ENCODE measurements at regions not wholly inside any gene's neighbourhood (a gene's known extent, or its start where the extent isn't known, plus 50 kb on each side); places are given as distances from the start of the nearest gene placed in this dataset.
A peak's percentile ranks its signal among the peaks of the same experiment; 100 is the strongest.

DNA sequence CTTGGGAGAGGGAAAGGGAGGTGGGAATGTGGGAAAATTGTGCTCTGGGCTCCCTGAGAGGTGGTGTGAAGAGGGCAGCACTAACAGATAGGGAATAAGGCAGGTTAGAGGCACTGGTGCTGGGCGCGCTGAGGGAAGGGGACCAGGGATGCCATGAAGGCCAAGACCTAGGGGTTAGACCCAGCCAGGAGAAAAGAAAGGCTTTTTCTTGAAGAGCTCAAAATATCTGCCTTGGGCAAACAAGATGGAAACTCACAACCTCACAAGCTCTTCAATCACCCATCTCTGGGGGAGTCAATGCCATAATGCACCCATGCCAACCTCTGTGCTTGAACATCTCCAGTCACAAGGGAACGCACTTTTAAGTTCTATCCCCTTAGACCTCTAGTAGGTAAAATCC is 363.6 kb upstream of the CHD6 start:
- DNase-seq (ENCODE audit: low read depth): no peak
- H3K4me3 ChIP-seq (ENCODE audit: low read length): no peak overlapping the region
- TF ChIP-seq, protein P1, sequence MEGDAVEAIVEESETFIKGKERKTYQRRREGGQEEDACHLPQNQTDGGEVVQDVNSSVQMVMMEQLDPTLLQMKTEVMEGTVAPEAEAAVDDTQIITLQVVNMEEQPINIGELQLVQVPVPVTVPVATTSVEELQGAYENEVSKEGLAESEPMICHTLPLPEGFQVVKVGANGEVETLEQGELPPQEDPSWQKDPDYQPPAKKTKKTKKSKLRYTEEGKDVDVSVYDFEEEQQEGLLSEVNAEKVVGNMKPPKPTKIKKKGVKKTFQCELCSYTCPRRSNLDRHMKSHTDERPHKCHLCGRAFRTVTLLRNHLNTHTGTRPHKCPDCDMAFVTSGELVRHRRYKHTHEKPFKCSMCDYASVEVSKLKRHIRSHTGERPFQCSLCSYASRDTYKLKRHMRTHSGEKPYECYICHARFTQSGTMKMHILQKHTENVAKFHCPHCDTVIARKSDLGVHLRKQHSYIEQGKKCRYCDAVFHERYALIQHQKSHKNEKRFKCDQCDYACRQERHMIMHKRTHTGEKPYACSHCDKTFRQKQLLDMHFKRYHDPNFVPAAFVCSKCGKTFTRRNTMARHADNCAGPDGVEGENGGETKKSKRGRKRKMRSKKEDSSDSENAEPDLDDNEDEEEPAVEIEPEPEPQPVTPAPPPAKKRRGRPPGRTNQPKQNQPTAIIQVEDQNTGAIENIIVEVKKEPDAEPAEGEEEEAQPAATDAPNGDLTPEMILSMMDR (conservative IDR thresholded peaks at IDR 0.05; ENCODE audit: low read length): no peak

DNA sequence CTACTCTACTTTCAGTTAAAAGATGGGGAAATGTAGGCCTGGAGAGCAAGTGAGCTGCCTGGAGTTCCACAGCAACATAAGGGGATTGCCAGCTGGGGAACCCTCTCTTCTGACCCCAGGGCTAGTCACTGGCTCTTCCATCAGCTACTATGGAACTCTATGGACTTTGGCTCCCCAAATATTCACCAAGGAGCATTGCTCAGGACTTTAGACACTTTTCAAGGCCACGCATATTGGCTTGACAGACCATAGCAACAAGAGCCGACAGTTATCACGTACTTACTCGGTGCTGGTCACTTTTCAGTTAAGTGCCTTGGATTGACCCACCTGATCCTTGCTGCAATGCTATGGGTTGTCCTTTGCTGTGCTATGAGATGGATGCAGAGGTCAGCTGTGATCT is 360.7 kb upstream of the CHD6 start:
- TF ChIP-seq, protein P1 (conservative IDR thresholded peaks at IDR 0.05; ENCODE audit: low read length): no peak
- no peak for DNase-seq (ENCODE audit: low read depth)
- H3K4me3 ChIP-seq (ENCODE audit: low read length): no peak overlapping the region

DNA sequence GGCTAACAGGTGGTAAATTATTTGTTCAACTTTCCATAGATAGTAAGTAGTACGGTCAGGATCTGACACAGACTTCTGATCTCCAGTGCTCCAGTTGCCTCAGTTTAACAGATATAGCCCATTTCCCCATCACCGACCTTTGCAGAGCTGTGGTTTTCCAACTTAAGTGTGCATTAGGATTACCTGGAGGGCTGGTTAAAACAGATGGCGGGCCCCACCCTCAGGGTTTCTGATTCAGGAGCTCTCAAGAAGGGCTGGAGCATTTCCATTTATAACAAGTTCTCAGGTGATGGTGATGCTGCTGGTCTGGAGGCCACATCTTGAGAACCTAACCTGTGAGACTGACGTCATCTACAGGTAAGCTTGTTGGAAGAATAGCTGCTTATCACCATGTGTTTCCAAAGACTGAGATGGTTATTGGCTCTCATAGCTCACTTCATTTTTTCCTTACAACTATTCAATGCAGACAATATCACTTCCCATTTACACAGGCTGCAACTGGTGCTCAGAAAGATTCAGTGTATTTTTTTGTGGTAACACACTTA is 360.1 kb upstream of the CHD6 start:
- TF ChIP-seq, protein P1 (conservative IDR thresholded peaks at IDR 0.05; ENCODE audit: low read length): no peak
- H3K4me3 ChIP-seq (ENCODE audit: low read length): no peak overlapping the region
- no peak for DNase-seq (ENCODE audit: low read depth)

DNA sequence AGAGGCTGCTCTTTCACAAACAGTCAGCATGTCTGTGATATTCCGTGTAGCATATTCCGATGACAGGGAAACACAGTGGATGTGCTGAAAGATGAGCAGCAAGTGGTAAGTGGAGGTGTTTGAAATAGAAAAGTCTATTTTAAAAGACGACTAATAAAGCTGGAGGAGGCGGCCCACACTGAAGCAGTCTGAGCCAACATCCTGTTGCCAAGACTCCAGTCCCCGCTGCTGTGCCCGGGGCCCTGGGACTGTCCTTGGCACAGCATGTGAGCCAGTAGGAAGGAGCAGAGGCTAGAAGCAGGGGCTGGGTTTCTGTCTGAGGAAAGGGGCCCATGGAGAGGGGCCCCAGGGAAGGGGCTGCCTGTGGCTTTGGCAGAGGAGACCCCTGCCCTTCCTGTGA is 351.5 kb upstream of the CHD6 start:
- no peak for DNase-seq (ENCODE audit: low read depth)
- H3K4me3 ChIP-seq (ENCODE audit: low read length): no peak overlapping the region
- TF ChIP-seq, protein P1 (conservative IDR thresholded peaks at IDR 0.05; ENCODE audit: low read length): no peak

DNA sequence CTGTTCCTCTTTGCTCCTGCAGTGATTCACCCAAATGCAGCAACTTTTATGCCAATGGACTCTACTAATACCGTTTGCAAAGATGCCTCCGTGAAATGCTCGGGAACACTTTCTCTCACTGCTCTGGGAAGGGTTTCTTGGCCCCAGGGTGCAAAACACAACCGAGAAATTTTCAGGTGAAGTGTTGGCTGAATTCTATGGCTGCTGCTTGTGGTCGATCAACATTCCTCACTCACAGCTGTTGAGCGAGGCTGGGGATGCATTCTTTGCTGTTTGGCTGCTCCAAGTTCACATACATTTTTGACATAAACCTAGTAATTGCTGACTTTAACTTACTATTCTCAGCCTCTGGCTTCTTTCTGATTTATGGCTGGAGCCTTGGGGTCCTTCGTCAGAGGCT is 342.0 kb upstream of the CHD6 start:
- TF ChIP-seq, protein P1 (conservative IDR thresholded peaks at IDR 0.05; ENCODE audit: low read length): no peak
- no peak overlapping the region for H3K4me3 ChIP-seq (ENCODE audit: low read length)
- no peak for DNase-seq (ENCODE audit: low read depth)

DNA sequence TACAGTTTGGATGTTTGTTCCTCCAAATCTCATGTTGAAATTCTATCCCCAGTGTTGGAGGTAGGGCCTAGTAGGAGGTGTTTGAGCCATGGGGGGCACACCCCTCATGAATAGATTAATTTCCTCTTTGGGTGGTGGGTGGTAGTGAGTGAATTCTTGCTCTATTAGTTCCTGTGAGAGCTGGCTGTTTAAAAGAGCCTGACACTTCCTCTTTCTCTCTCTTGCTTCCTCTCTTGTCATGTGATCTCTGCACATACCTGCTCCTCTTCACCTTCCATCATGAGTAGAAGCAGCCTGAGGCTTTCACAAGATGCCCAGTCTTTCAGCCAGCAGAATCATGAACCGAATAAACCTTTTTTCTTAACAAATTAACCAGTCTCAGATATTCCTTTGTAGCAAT is 340.2 kb upstream of the CHD6 start:
- TF ChIP-seq, protein P1 (conservative IDR thresholded peaks at IDR 0.05; ENCODE audit: low read length): no peak
- no peak for DNase-seq (ENCODE audit: low read depth)
- H3K4me3 ChIP-seq (ENCODE audit: low read length): no peak overlapping the region

DNA sequence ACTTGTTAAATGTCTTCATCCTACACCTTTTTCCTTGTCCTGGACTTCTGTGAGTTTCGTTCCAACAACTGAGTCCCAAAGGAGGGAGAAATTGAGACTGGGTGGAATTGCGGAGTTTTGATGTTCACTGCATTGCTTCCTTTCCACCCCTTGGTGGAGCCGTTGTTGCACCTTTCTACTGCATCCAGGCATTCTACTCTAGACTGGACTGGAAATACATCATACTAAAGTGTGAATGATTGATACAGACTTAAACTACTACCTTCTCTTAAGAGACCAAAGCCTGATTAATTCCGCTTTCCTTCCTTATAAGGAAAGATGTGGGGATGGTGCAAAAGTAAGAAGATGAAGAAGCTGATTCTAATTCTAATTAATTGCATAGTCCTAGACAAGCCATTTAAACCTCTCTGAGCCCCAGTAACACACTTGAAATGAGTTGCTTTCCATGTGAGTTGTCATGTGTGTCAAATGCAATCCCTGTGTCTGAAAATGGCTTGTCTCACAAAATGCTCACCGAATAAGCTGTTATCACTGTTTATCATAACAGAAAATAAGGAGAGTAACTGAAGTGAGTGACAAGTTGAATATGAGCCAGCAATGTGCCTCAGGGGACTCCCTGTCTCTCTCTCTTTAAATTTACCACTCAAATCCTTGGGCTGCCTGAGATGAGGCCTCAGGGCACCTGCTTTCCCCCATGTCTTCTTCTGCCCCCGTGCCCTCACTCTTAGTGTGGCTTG is 338.3 kb upstream of the CHD6 start:
- TF ChIP-seq, protein P1 (conservative IDR thresholded peaks at IDR 0.05; ENCODE audit: low read length): peak; percentile 24
- no peak overlapping the region for H3K4me3 ChIP-seq (ENCODE audit: low read length)
- DNase-seq (ENCODE audit: low read depth): no peak
